GM23248 (cell line): ENCODE measurements at regions not wholly inside any gene's neighbourhood (a gene's known extent, or its start where the extent isn't known, plus 50 kb on each side); places are given as distances from the start of the nearest gene placed in this dataset.

ENCODE experiments used
- DNase-seq: peaks from one replicate; pipeline ENCODE4 v3.0.0-alpha.2; 2015
- H2AFZ ChIP-seq: fragments of 200-600 bp; sonication (generic); 2 replicates; pipeline ENCODE4 v1.6.1; 2016; ENCODE audit warnings: antibody characterized with exemption
- H3F3A ChIP-seq: fragments of 200-600 bp; sonication (generic); 2 replicates; pipeline ENCODE4 v1.6.1; 2016; ENCODE audit warnings: mild to moderate bottlenecking, antibody characterized with exemption, mixed run types; ENCODE audit not compliant: insufficient read depth
- H3K27ac ChIP-seq: fragments of 200-600 bp; sonication (generic); 2 replicates; pipeline ENCODE4 v1.5.1; 2016; ENCODE audit warnings: mild to moderate bottlenecking
- H3K27me3 ChIP-seq: fragments of 200-600 bp; sonication (generic); replicated peaks from 2 replicates; pipeline ENCODE4 v1.6.1; 2016; ENCODE audit warnings: mild to moderate bottlenecking; ENCODE audit not compliant: insufficient read depth
- H3K36me3 ChIP-seq: fragments of 200-600 bp; sonication (generic); 2 replicates; pipeline ENCODE4 v1.6.1; 2016; ENCODE audit warnings: low read depth, mild to moderate bottlenecking
- H3K4me1 ChIP-seq: fragments of 200-600 bp; sonication (generic); 2 replicates; pipeline ENCODE4 v1.6.1; 2016; ENCODE audit warnings: mild to moderate bottlenecking; ENCODE audit not compliant: insufficient read depth
- H3K4me2 ChIP-seq: fragments of 200-600 bp; sonication (generic); one replicate; pipeline ENCODE4 v1.6.1; 2016; ENCODE audit warnings: mild to moderate bottlenecking; ENCODE audit not compliant: unreplicated experiment
- H3K4me3 ChIP-seq: fragments of 200-600 bp; sonication (generic); 2 replicates; pipeline ENCODE4 v1.5.1; 2016; ENCODE audit warnings: mild to moderate bottlenecking
- H3K79me2 ChIP-seq: fragments of 200-600 bp; sonication (generic); 2 replicates; pipeline ENCODE4 v1.6.1; 2016; ENCODE audit warnings: mild to moderate bottlenecking; ENCODE audit not compliant: insufficient read depth
- H3K9ac ChIP-seq: fragments of 200-600 bp; sonication (generic); 2 replicates; pipeline ENCODE4 v1.6.1; 2016; ENCODE audit warnings: mild to moderate bottlenecking
- H3K9me2 ChIP-seq: fragments of 200-600 bp; sonication (generic); 2 replicates; pipeline ENCODE4 v1.6.1; 2016; ENCODE audit warnings: mixed run types, mild to moderate bottlenecking, moderate library complexity; ENCODE audit not compliant: insufficient read depth
- H3K9me3 ChIP-seq: fragments of 200-600 bp; sonication (generic); one replicate; pipeline ENCODE4 v1.6.1; 2017; ENCODE audit warnings: low read depth
- H4K20me1 ChIP-seq: fragments of 200-600 bp; sonication (generic); 2 replicates; pipeline ENCODE4 v1.6.0; 2016; ENCODE audit not compliant: insufficient read depth
- EZH2 ChIP-seq: fragments of 200-600 bp; sonication (generic); IDR thresholded peaks from 2 replicates; pipeline ENCODE4 v1.6.1; 2018; ENCODE audit warnings: antibody characterized with exemption, mild to moderate bottlenecking; ENCODE audit not compliant: insufficient read depth, poor library complexity, severe bottlenecking
- EZH2phosphoT487 ChIP-seq: fragments of 200-600 bp; sonication (generic); IDR thresholded peaks from 2 replicates; pipeline ENCODE4 v1.6.1; 2018; ENCODE audit warnings: antibody characterized with exemption, moderate library complexity, mild to moderate bottlenecking, low read depth; ENCODE audit not compliant: insufficient read depth
- WGBS, 2 experiments: methylation state at CpG; one replicate each; pipeline ENCODE4 v1.1.6; 2015 to 2017; ENCODE audit warnings: low lambda C conversion rate in 2 of 2, low coverage in 1 of 2; ENCODE audit errors: missing lambda C conversion rate in 2 of 2; 5-methylcytosine and 5-hydroxymethylcytosine counted together
- in situ Hi-C: fragments of 300-500 bp; cut with MboI; formaldehyde crosslinking; loops from 2 replicates; pipeline ENCODE4 v1.15.0; 2020

- Histone ChIP-seq H3K4me1 (no peaks in the 10 kb centered on the region), H3K9me2 (no peaks in the 10 kb centered on the region), H3K36me3 (no peaks in the 10 kb centered on the region), H3K9ac (no peak overlapping the region), H2AFZ (no peak overlapping the region), H3K9me3 (no peaks in the 10 kb centered on the region), H4K20me1 (no peaks in the 10 kb centered on the region), H3K4me3 (no peak overlapping the region), H3K4me2 (no peak overlapping the region), H3K27me3 (0 out of 2 replicates have a peak, but pooled peaks cover 4% of the 10 kb centered on the region), H3K27ac (no peak overlapping the region), H3F3A (no peaks in the 10 kb centered on the region), H3K79me2 (no peaks in the 10 kb centered on the region)
- in situ Hi-C loops = no loop called here
- WGBS, 2 experiments = 37 to 50% methylated on average over 2 of the region's 2 CpGs
- TF ChIP-seq EZH2 (no peak), EZH2phosphoT487 (no peak)
- DNase-seq = no peak
Observed at GRCh38 chr17:45733781-45734180, 50.3 kb upstream of the CRHR1 start.
